SU-DHL-6 (cell line): ENCODE measurements at regions not wholly inside any gene's neighbourhood (a gene's known extent, or its start where the extent isn't known, plus 50 kb on each side); places are given as distances from the start of the nearest gene placed in this dataset.
"Not testable (repeated sequence)": the region's sequence is repeated elsewhere in the genome, so short reads cannot be mapped to it uniquely, and the experiment has no call there.

ENCODE experiments used
- H2AFZ ChIP-seq: fragments of 200-600 bp; sonication (generic); 2 replicates; pipeline ENCODE4 v1.6.1; 2014; ENCODE audit warnings: low read depth, mild to moderate bottlenecking, moderate library complexity, mixed read lengths, antibody characterized with exemption, low read length; ENCODE audit not compliant: severe bottlenecking
- H3F3A ChIP-seq: fragments of 200-600 bp; shearing (Covaris generic); 2 replicates; pipeline ENCODE4 v1.6.0; 2016; ENCODE audit warnings: antibody characterized with exemption, mild to moderate bottlenecking; ENCODE audit not compliant: insufficient read depth
- H3K27ac ChIP-seq: fragments of 200-600 bp; sonication (generic); 2 replicates; pipeline ENCODE4 v1.5.1; 2016; ENCODE audit warnings: low read depth, mild to moderate bottlenecking, low read length, moderate library complexity, mixed read lengths
- H3K27me3 ChIP-seq: fragments of 200-600 bp; sonication (generic), shearing (Covaris generic); 2 replicates; pipeline ENCODE4 v1.6.0; 2014; ENCODE audit warnings: mild to moderate bottlenecking, low read length
- H3K36me3 ChIP-seq: fragments of 200-600 bp; sonication (generic); 2 replicates; pipeline ENCODE4 v1.6.1; 2014; ENCODE audit warnings: mild to moderate bottlenecking, low read length, mixed read lengths
- H3K4me2 ChIP-seq: fragments of 300-600, 200-600 bp; shearing (Covaris generic), sonication (generic); 2 replicates; pipeline ENCODE4 v1.6.0; 2014; ENCODE audit warnings: low read length, low read depth, mild to moderate bottlenecking; ENCODE audit not compliant: poor library complexity, severe bottlenecking
- H3K4me3 ChIP-seq: fragments of 200-600 bp; sonication (generic); 2 replicates; pipeline ENCODE4 v1.5.1; 2014; ENCODE audit warnings: antibody characterized with exemption, low read length, mild to moderate bottlenecking, mixed read lengths; ENCODE audit not compliant: insufficient read depth, poor library complexity, severe bottlenecking
- H3K79me2 ChIP-seq: fragments of 200-600 bp; sonication (generic); 2 replicates; pipeline ENCODE4 v1.6.1; 2014; ENCODE audit warnings: mild to moderate bottlenecking, low read length, moderate library complexity; ENCODE audit not compliant: insufficient read depth
- H3K9ac ChIP-seq: fragments of 200-600 bp; sonication (generic); 2 replicates; pipeline ENCODE4 v1.7.0; 2014; ENCODE audit warnings: mild to moderate bottlenecking, low read length
- H3K9me2 ChIP-seq: fragments of 200-600 bp; sonication (generic); replicated peaks from 2 replicates; pipeline ENCODE4 v1.6.1; 2014; ENCODE audit warnings: low read length; ENCODE audit not compliant: insufficient read depth
- H3K9me3 ChIP-seq: fragments of 200-600 bp; sonication (generic); 2 replicates; pipeline ENCODE4 v1.6.1; 2014; ENCODE audit warnings: low read length, mixed read lengths; ENCODE audit not compliant: insufficient read depth
- H4K20me1 ChIP-seq: fragments of 200-600 bp; sonication (generic); 2 replicates; pipeline ENCODE4 v1.6.1; 2014; ENCODE audit warnings: low read depth, mild to moderate bottlenecking, antibody characterized with exemption, low read length, moderate library complexity, mixed read lengths
- EZH2phosphoT487 ChIP-seq: fragments of 200-600 bp; sonication (generic), shearing (Covaris generic); conservative IDR thresholded peaks from 2 replicates; pipeline ENCODE4 v1.6.1; 2018; ENCODE audit warnings: mild to moderate bottlenecking, antibody characterized with exemption, low read length, moderate library complexity, mixed read lengths
- TF ChIP-seq, protein P1 (sequence below): fragments of 200-600 bp; sonication (generic); IDR thresholded peaks from one replicate; pipeline ENCODE4 v1.5.1; 2017; ENCODE audit warnings: antibody characterized with exemption, mild to moderate bottlenecking, low read length, moderate library complexity; ENCODE audit not compliant: insufficient read depth, poor library complexity, severe bottlenecking

DNA sequence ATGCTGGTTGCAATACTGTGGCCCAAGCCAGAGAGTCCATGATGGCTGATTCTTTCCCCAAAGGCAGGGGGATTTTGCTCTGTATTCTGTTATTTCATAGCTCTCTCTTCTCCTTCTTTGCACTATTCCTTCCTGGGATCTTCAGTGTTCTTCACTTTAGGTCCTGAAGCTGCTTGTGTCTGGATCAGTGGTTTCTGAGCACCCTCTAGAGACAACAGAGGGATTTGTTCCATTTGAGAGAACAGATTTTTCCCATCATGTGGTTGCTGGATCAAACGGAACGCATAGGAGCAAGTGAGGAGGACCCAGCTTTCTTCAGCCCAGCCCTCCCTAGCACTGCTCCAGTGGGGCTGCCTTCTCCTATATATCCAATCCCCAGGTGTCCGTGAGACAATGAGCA, 68.7 kb upstream of the SYN3 start:
- Histone ChIP-seq H3K9me3 (no peaks in the 10 kb centered on the region), H4K20me1 (no peaks in the 10 kb centered on the region), H3K79me2 (no peaks in the 10 kb centered on the region), H3K9me2 (no peaks in the 10 kb centered on the region), H3K9ac (no peak overlapping the region), H2AFZ (no peak overlapping the region), H3F3A (no peaks in the 10 kb centered on the region), H3K4me2 (no peak overlapping the region), H3K4me3 (no peak overlapping the region), H3K27me3 (no peaks in the 10 kb centered on the region), H3K27ac (no peak overlapping the region), H3K36me3 (no peaks in the 10 kb centered on the region)
- TF ChIP-seq, protein P1, sequence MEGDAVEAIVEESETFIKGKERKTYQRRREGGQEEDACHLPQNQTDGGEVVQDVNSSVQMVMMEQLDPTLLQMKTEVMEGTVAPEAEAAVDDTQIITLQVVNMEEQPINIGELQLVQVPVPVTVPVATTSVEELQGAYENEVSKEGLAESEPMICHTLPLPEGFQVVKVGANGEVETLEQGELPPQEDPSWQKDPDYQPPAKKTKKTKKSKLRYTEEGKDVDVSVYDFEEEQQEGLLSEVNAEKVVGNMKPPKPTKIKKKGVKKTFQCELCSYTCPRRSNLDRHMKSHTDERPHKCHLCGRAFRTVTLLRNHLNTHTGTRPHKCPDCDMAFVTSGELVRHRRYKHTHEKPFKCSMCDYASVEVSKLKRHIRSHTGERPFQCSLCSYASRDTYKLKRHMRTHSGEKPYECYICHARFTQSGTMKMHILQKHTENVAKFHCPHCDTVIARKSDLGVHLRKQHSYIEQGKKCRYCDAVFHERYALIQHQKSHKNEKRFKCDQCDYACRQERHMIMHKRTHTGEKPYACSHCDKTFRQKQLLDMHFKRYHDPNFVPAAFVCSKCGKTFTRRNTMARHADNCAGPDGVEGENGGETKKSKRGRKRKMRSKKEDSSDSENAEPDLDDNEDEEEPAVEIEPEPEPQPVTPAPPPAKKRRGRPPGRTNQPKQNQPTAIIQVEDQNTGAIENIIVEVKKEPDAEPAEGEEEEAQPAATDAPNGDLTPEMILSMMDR: no peak
- TF ChIP-seq EZH2phosphoT487: no peak

DNA sequence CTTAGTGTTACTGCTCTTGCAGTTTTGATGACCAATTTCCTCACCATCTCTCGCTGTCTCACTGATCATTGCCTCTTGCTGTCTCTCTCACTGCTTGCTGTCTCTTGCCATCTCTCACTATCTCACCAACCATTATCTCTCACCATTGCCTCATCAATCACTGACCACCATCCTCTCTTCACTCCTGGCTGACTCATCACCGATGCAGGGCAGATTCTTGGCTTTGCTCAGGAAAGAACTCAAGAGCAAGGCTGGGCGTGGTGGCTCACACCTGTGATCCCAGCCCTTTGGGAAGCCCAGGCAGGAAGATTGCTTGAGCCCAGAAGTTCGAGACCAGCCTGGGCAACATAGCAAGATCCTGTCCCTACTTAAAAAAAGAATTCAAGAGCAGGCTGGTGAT, 66.3 kb upstream of the SYN3 start:
- no peak overlapping the region for H3K4me3 ChIP-seq
- no peaks in the 10 kb centered on the region for H3K36me3 ChIP-seq
- H3K4me2 ChIP-seq: no peak overlapping the region
- H3F3A ChIP-seq: no peaks in the 10 kb centered on the region
- no peaks in the 10 kb centered on the region for H3K79me2 ChIP-seq
- H3K9me2 ChIP-seq: no peaks in the 10 kb centered on the region
- no peak overlapping the region for H2AFZ ChIP-seq
- H3K9me3 ChIP-seq: no peaks in the 10 kb centered on the region
- H3K27ac ChIP-seq: no peak overlapping the region
- H3K27me3 ChIP-seq: no peaks in the 10 kb centered on the region
- no peak overlapping the region for H3K9ac ChIP-seq
- no peak for TF ChIP-seq EZH2phosphoT487
- TF ChIP-seq, protein P1: no peak
- no peaks in the 10 kb centered on the region for H4K20me1 ChIP-seq

DNA sequence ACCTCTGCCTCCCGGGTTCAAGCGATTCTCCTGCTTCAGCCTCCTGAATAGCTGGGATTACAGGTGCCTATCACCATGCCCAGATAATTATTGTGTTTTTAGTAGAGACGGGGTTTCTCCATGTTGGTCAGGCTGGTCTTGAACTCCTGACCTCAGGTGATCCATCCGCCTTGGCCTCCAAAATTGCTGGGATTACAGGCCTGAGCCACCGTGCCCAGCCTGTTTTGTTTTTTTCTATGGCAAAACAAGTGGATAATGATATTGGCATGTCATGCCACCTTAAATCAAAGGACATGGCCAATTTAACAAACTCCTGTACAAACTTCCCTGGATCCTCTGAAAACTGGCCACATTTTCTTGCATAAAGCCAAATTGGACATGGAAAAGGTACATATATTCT, 64.3 kb upstream of the SYN3 start:
- H3K36me3 ChIP-seq, H3K4me3 ChIP-seq, H3K9ac ChIP-seq, H3K27me3 ChIP-seq, H3K9me2 ChIP-seq, H3K79me2 ChIP-seq, H3K27ac ChIP-seq, H2AFZ ChIP-seq, H3F3A ChIP-seq, H3K9me3 ChIP-seq, H4K20me1 ChIP-seq, H3K4me2 ChIP-seq: not testable (repeated sequence)

DNA sequence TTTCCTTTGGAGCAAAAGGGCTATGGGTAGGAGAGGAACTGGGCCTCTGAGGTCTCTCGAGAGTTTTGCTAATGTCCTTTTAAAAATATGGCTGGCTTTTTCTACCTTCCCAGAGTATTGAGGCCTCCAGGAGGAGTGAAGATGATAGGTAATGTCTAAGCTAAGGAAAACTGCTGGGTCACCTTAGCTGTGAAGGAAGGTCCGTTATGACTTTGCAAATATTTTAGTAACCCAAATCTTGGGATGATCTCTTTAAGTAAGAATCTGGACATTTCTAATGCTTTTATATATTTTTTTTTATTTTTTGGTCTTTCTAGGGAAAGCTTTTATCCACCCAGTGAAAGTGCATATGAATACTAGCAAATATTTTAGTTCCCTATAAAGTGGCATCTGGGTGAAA, 60.9 kb upstream of the SYN3 start:
- H3K9me3 ChIP-seq: no peaks in the 10 kb centered on the region
- H3K27ac ChIP-seq: no peak overlapping the region
- no peaks in the 10 kb centered on the region for H3F3A ChIP-seq
- H3K4me2 ChIP-seq: no peak overlapping the region
- no peaks in the 10 kb centered on the region for H4K20me1 ChIP-seq
- H3K4me3 ChIP-seq: no peak overlapping the region
- no peak for TF ChIP-seq EZH2phosphoT487
- TF ChIP-seq, protein P1: no peak
- no peaks in the 10 kb centered on the region for H3K36me3 ChIP-seq
- H3K79me2 ChIP-seq: no peaks in the 10 kb centered on the region
- H2AFZ ChIP-seq: no peak overlapping the region
- H3K9me2 ChIP-seq: no peaks in the 10 kb centered on the region
- no peaks in the 10 kb centered on the region for H3K27me3 ChIP-seq
- H3K9ac ChIP-seq: no peak overlapping the region
